Central memory CD8-positive, alpha-beta T cell (primary cell): ENCODE measurements at regions not wholly inside any gene's neighbourhood (a gene's known extent, or its start where the extent isn't known, plus 50 kb on each side); places are given as distances from the start of the nearest gene placed in this dataset.

Experiments used
- ATAC-seq: fragments of 150-1000 bp; cut with Tn5 transposase; replicated peaks from 2 replicates; pipeline ENCODE4 v1.10.0; 2022; ENCODE audit warnings: mild to moderate bottlenecking, moderate FRiP score, moderate number of reproducible peaks; ENCODE audit not compliant: poor library complexity, severe bottlenecking; ENCODE audit errors: extremely low read depth
- DNase-seq, 2 donors: peaks; one replicate each; pipeline ENCODE4 v3.0.0; 2021; ENCODE audit warnings: low spot score in 2 of 2
- H3K27ac Mint-ChIP-seq: one replicate; pipeline ENCODE4 v1.8.0; 2022; ENCODE audit warnings: low read depth, mild to moderate bottlenecking, moderate library complexity, mixed read lengths
- H3K27me3 Mint-ChIP-seq: one replicate; pipeline ENCODE4 v1.8.0; 2022; ENCODE audit warnings: mixed read lengths
- H3K36me3 Mint-ChIP-seq: one replicate; pipeline ENCODE4 v1.8.0; 2022; ENCODE audit warnings: mild to moderate bottlenecking, moderate library complexity, mixed read lengths; ENCODE audit not compliant: insufficient read depth
- H3K4me1 Mint-ChIP-seq: one replicate; pipeline ENCODE4 v1.8.0; 2022; ENCODE audit warnings: mixed read lengths
- H3K4me3 Mint-ChIP-seq: one replicate; pipeline ENCODE4 v1.8.0; 2022; ENCODE audit warnings: mild to moderate bottlenecking, moderate library complexity, mixed read lengths
- H3K9me3 Mint-ChIP-seq: one replicate; pipeline ENCODE4 v1.8.0; 2022; ENCODE audit warnings: mixed read lengths

GRCh38 chr9:119841016-119841415 lies 471.8 kb upstream of the BRINP1 start:
- no peaks in the 10 kb centered on the region for H3K36me3 Mint-ChIP-seq
- DNase-seq (no peak), ATAC-seq (no peak)
- H3K4me1 Mint-ChIP-seq, result no peaks in the 10 kb centered on the region
- H3K9me3 Mint-ChIP-seq, result peaks cover 10% of the 10 kb centered on the region
- no peak overlapping the region for H3K27ac Mint-ChIP-seq
- no peaks in the 10 kb centered on the region for H3K27me3 Mint-ChIP-seq
- no peak overlapping the region for H3K4me3 Mint-ChIP-seq

GRCh38 chr9:119839888-119840287 lies 470.7 kb upstream of the BRINP1 start:
- Mint-ChIP-seq H3K36me3 (no peaks in the 10 kb centered on the region), H3K4me1 (no peaks in the 10 kb centered on the region), H3K4me3 (no peak overlapping the region), H3K27me3 (no peaks in the 10 kb centered on the region), H3K27ac (no peak overlapping the region), H3K9me3 (peaks cover 10% of the 10 kb centered on the region)
- ATAC-seq, result no peak
- DNase-seq, result no peak

- Mint-ChIP-seq H3K27ac (no peak overlapping the region), H3K27me3 (no peaks in the 10 kb centered on the region), H3K4me1 (no peaks in the 10 kb centered on the region), H3K4me3 (no peak overlapping the region), H3K36me3 (no peaks in the 10 kb centered on the region), H3K9me3 (peaks cover 10% of the 10 kb centered on the region)
- DNase-seq (no peak), ATAC-seq (no peak)
Observed at GRCh38 chr9:119838210-119838609, 469.0 kb upstream of the BRINP1 start.

- DNase-seq, result no peak
- no peak for ATAC-seq
- no peaks in the 10 kb centered on the region for H3K36me3 Mint-ChIP-seq
- H3K27me3 Mint-ChIP-seq, result no peaks in the 10 kb centered on the region
- H3K4me1 Mint-ChIP-seq, result no peaks in the 10 kb centered on the region
- H3K27ac Mint-ChIP-seq, result no peak overlapping the region
- H3K4me3 Mint-ChIP-seq, result no peak overlapping the region
- H3K9me3 Mint-ChIP-seq, result peaks cover 16% of the 10 kb centered on the region
Observed at GRCh38 chr9:119836036-119836435, 466.8 kb upstream of the BRINP1 start.

GRCh38 chr9:119834064-119834620 lies 464.9 kb upstream of the BRINP1 start:
- no peak overlapping the region for H3K4me3 Mint-ChIP-seq
- H3K9me3 Mint-ChIP-seq, result peaks cover 10% of the 10 kb centered on the region
- no peaks in the 10 kb centered on the region for H3K36me3 Mint-ChIP-seq
- ATAC-seq (no peak), DNase-seq (no peak)
- no peak overlapping the region for H3K27ac Mint-ChIP-seq
- no peaks in the 10 kb centered on the region for H3K4me1 Mint-ChIP-seq
- H3K27me3 Mint-ChIP-seq, result no peaks in the 10 kb centered on the region

GRCh38 chr9:119831309-119831708 lies 462.1 kb upstream of the BRINP1 start:
- H3K9me3 Mint-ChIP-seq, result peaks cover 7% of the 10 kb centered on the region
- ATAC-seq (no peak), DNase-seq (no peak)
- H3K4me1 Mint-ChIP-seq, result no peaks in the 10 kb centered on the region
- no peaks in the 10 kb centered on the region for H3K27me3 Mint-ChIP-seq
- H3K36me3 Mint-ChIP-seq, result no peaks in the 10 kb centered on the region
- H3K27ac Mint-ChIP-seq, result no peak overlapping the region
- no peak overlapping the region for H3K4me3 Mint-ChIP-seq

GRCh38 chr9:119829748-119830147 lies 460.5 kb upstream of the BRINP1 start:
- DNase-seq (no peak), ATAC-seq (no peak)
- no peak overlapping the region for H3K4me3 Mint-ChIP-seq
- peaks cover 6% of the 10 kb centered on the region for H3K9me3 Mint-ChIP-seq
- no peaks in the 10 kb centered on the region for H3K27me3 Mint-ChIP-seq
- H3K4me1 Mint-ChIP-seq, result no peaks in the 10 kb centered on the region
- H3K27ac Mint-ChIP-seq, result no peak overlapping the region
- H3K36me3 Mint-ChIP-seq, result no peaks in the 10 kb centered on the region

GRCh38 chr9:119829186-119829585 lies 460.0 kb upstream of the BRINP1 start:
- Mint-ChIP-seq H3K36me3 (no peaks in the 10 kb centered on the region), H3K4me3 (no peak overlapping the region), H3K4me1 (no peaks in the 10 kb centered on the region), H3K9me3 (peaks cover 6% of the 10 kb centered on the region), H3K27me3 (no peaks in the 10 kb centered on the region), H3K27ac (no peak overlapping the region)
- DNase-seq, result no peak
- no peak for ATAC-seq

- Mint-ChIP-seq H3K4me1 (no peaks in the 10 kb centered on the region), H3K27me3 (peaks cover 6% of the 10 kb centered on the region), H3K9me3 (peaks cover 6% of the 10 kb centered on the region), H3K36me3 (no peaks in the 10 kb centered on the region), H3K27ac (no peak overlapping the region), H3K4me3 (no peak overlapping the region)
- DNase-seq (no peak), ATAC-seq (no peak)
Observed at GRCh38 chr9:119827526-119827925, 458.3 kb upstream of the BRINP1 start.

GRCh38 chr9:119827126-119827525 lies 457.9 kb upstream of the BRINP1 start:
- H3K9me3 Mint-ChIP-seq, result peaks cover 3% of the 10 kb centered on the region
- H3K4me3 Mint-ChIP-seq, result no peak overlapping the region
- DNase-seq, result no peak
- no peaks in the 10 kb centered on the region for H3K36me3 Mint-ChIP-seq
- no peaks in the 10 kb centered on the region for H3K4me1 Mint-ChIP-seq
- no peak overlapping the region for H3K27ac Mint-ChIP-seq
- peaks cover 10% of the 10 kb centered on the region for H3K27me3 Mint-ChIP-seq
- ATAC-seq, result no peak

- Mint-ChIP-seq H3K27ac (no peak overlapping the region), H3K36me3 (no peaks in the 10 kb centered on the region)
Observed at GRCh38 chr9:119818726-119819435, 449.6 kb upstream of the BRINP1 start.

GRCh38 chr9:119810645-119811429 lies 441.6 kb upstream of the BRINP1 start:
- no peak overlapping the region for H3K27ac Mint-ChIP-seq
- no peak overlapping the region for H3K4me3 Mint-ChIP-seq
- H3K27me3 Mint-ChIP-seq, result no peaks in the 10 kb centered on the region
- H3K4me1 Mint-ChIP-seq, result no peaks in the 10 kb centered on the region
- H3K9me3 Mint-ChIP-seq, result peaks cover 18% of the 10 kb centered on the region
- DNase-seq (no peak), ATAC-seq (no peak)
- peaks cover 2% of the 10 kb centered on the region for H3K36me3 Mint-ChIP-seq

More at GRCh38 chr9:119818726-119819435, 449.6 kb upstream of the BRINP1 start:
- DNase-seq (no peak), ATAC-seq (no peak)
- Mint-ChIP-seq H3K4me1 (no peaks in the 10 kb centered on the region), H3K4me3 (no peak overlapping the region), H3K9me3 (peaks cover 10% of the 10 kb centered on the region), H3K27me3 (peaks cover 10% of the 10 kb centered on the region)

- H3K9me3 Mint-ChIP-seq, result peaks cover 7% of the 10 kb centered on the region
- DNase-seq, result no peak
- H3K4me1 Mint-ChIP-seq, result no peaks in the 10 kb centered on the region
- no peaks in the 10 kb centered on the region for H3K27me3 Mint-ChIP-seq
- no peak for ATAC-seq
- H3K4me3 Mint-ChIP-seq, result no peak overlapping the region
- no peaks in the 10 kb centered on the region for H3K36me3 Mint-ChIP-seq
- H3K27ac Mint-ChIP-seq, result no peak overlapping the region
Observed at GRCh38 chr9:119803679-119804078, 434.4 kb upstream of the BRINP1 start.
